ENCODE measurements at regions not wholly inside any gene's neighbourhood (a gene's known extent, or its start where the extent isn't known, plus 50 kb on each side); places are given as distances from the start of the nearest gene placed in this dataset.
"Not testable (repeated sequence)": the region's sequence is repeated elsewhere in the genome, so short reads cannot be mapped to it uniquely, and the experiment has no call there.

DNA sequence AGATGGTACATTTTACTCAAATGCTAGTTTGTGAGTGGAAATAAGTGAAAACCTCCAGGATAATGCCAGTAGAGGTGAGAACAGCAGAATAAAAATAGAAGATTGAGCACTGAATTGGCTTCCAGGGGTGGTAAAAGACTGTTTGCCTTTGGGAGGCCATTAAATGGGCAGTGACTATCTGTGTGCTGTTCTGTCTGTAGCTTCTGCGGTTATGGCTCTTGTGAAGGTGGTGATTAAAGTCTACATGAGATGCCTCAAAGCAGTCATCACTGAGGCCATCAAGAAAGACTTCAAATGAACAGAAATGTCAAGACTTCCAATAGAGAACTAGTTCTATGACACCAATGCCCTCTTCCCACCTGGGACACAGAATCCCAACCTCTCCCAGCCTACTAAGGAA lies 108.8 kb downstream of the EFHB start:
- no peak overlapping the region for H3K4me3 ChIP-seq (replicated peaks; ENCODE audit: low read depth, low read length)
- H3K27me3 ChIP-seq (replicated peaks; ENCODE audit: control insufficient read depth, insufficient read depth, low read length), result no peaks in the 10 kb centered on the region
- no peaks in the 10 kb centered on the region for H3K36me3 ChIP-seq (ENCODE audit: control insufficient read depth, insufficient read depth, low read length)
- TF ChIP-seq, protein P1, sequence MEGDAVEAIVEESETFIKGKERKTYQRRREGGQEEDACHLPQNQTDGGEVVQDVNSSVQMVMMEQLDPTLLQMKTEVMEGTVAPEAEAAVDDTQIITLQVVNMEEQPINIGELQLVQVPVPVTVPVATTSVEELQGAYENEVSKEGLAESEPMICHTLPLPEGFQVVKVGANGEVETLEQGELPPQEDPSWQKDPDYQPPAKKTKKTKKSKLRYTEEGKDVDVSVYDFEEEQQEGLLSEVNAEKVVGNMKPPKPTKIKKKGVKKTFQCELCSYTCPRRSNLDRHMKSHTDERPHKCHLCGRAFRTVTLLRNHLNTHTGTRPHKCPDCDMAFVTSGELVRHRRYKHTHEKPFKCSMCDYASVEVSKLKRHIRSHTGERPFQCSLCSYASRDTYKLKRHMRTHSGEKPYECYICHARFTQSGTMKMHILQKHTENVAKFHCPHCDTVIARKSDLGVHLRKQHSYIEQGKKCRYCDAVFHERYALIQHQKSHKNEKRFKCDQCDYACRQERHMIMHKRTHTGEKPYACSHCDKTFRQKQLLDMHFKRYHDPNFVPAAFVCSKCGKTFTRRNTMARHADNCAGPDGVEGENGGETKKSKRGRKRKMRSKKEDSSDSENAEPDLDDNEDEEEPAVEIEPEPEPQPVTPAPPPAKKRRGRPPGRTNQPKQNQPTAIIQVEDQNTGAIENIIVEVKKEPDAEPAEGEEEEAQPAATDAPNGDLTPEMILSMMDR (IDR thresholded peaks at IDR 0.05; ENCODE audit: insufficient read depth, low read length, poor library complexity, severe bottlenecking), result no peak
- DNase-seq (ENCODE audit: extremely low read depth, insufficient read length), result no peak

- H3K36me3 ChIP-seq (ENCODE audit: control insufficient read depth, insufficient read depth, low read length), result no peaks in the 10 kb centered on the region
- DNase-seq (ENCODE audit: extremely low read depth, insufficient read length), result no peak
- H3K27me3 ChIP-seq (replicated peaks; ENCODE audit: control insufficient read depth, insufficient read depth, low read length), result no peaks in the 10 kb centered on the region
- TF ChIP-seq, protein P1 (IDR thresholded peaks at IDR 0.05; ENCODE audit: insufficient read depth, low read length, poor library complexity, severe bottlenecking), result no peak
- H3K4me3 ChIP-seq (replicated peaks; ENCODE audit: low read depth, low read length), result no peak overlapping the region
These were observed 111.2 kb downstream of the EFHB start for GRCh38 chr3:19822805-19823204.

DNA sequence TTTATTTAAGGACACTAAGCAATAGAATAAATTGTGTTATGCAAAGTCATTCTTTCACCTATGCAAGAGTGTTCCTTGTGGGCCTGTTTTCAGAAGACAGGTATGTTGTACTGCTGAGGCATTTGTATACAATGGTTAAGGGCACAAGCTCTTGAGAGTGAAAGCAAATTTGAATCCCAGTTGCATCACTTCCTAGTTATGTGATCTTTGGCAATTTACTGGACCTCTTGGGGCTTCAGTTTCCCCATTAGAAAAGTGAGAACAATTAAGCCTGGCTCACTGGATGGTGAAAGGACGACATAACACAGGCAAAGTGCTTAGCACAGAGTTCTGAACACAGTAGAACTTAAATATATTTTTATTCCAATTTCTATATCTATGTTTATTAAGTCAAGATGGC lies 117.4 kb downstream of the EFHB start:
- no peak overlapping the region for H3K4me3 ChIP-seq (replicated peaks; ENCODE audit: low read depth, low read length)
- no peak for DNase-seq (ENCODE audit: extremely low read depth, insufficient read length)
- H3K36me3 ChIP-seq (ENCODE audit: control insufficient read depth, insufficient read depth, low read length), result no peaks in the 10 kb centered on the region
- TF ChIP-seq, protein P1 (IDR thresholded peaks at IDR 0.05; ENCODE audit: insufficient read depth, low read length, poor library complexity, severe bottlenecking), result no peak
- H3K27me3 ChIP-seq (replicated peaks; ENCODE audit: control insufficient read depth, insufficient read depth, low read length), result no peaks in the 10 kb centered on the region; the same call in 1 of the 2 replicates

DNA sequence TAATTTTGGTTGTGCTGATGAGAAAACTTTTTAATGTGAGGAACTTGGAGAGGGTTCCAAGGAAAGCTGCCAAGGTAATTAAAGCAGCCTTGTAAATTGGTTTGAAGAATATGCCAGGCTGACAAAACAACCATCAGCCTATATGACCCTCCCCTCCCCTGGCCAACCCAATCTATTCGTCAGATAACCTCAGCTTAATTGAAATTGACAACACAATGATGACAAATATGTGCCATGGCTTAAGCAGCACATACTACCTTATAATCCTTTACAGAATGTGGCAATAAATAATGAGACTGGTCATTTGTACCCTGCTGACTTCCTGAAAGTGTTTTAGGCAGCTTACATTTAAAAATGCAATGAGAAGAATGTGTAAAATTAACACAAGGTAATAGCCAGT lies 118.2 kb downstream of the EFHB start:
- TF ChIP-seq, protein P1 (IDR thresholded peaks at IDR 0.05; ENCODE audit: insufficient read depth, low read length, poor library complexity, severe bottlenecking), result no peak
- DNase-seq (ENCODE audit: extremely low read depth, insufficient read length), result no peak
- H3K27me3 ChIP-seq (replicated peaks; ENCODE audit: control insufficient read depth, insufficient read depth, low read length), result no peaks in the 10 kb centered on the region; the same call in 1 of the 2 replicates
- H3K36me3 ChIP-seq (ENCODE audit: control insufficient read depth, insufficient read depth, low read length), result no peaks in the 10 kb centered on the region
- H3K4me3 ChIP-seq (replicated peaks; ENCODE audit: low read depth, low read length), result no peak overlapping the region

DNA sequence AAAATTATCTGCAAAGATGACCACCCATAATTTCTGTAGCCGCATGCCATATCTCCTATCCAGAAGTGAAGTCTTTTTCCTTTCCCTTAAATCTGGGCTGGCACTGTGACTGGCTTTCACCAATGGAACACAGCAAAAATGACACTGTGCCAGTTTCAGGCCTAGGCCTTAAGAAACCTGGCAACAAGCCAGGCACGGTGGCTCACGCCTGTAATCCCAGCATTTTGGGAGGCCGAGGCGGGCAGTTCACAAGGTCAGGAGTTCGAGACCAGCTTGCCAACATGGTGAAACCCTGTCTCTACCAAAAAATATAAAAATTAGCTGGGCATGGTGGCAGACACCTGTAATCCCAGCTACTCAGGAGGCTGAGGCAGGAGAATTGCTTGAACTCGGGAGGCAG lies 120.3 kb downstream of the EFHB start:
- not testable (repeated sequence) for H3K36me3 ChIP-seq (ENCODE audit: control insufficient read depth, insufficient read depth, low read length); H3K4me3 ChIP-seq (replicated peaks; ENCODE audit: low read depth, low read length); DNase-seq (ENCODE audit: extremely low read depth, insufficient read length); H3K27me3 ChIP-seq (replicated peaks; ENCODE audit: control insufficient read depth, insufficient read depth, low read length)

- TF ChIP-seq, protein P1 (IDR thresholded peaks at IDR 0.05; ENCODE audit: insufficient read depth, low read length, poor library complexity, severe bottlenecking), result no peak
- Histone ChIP-seq H3K4me3 (replicated peaks; ENCODE audit: low read depth, low read length) (no peak overlapping the region), H3K36me3 (ENCODE audit: control insufficient read depth, insufficient read depth, low read length) (no peaks in the 10 kb centered on the region), H3K27me3 (replicated peaks; ENCODE audit: control insufficient read depth, insufficient read depth, low read length) (no peaks in the 10 kb centered on the region; the same call in 1 of the 2 replicates)
- no peak for DNase-seq (ENCODE audit: extremely low read depth, insufficient read length)
These were observed 122.3 kb downstream of the EFHB start for GRCh38 chr3:19811689-19812088.
